ENCODE measurements at regions not wholly inside any gene's neighbourhood (a gene's known extent, or its start where the extent isn't known, plus 50 kb on each side); places are given as distances from the start of the nearest gene placed in this dataset.

DNA sequence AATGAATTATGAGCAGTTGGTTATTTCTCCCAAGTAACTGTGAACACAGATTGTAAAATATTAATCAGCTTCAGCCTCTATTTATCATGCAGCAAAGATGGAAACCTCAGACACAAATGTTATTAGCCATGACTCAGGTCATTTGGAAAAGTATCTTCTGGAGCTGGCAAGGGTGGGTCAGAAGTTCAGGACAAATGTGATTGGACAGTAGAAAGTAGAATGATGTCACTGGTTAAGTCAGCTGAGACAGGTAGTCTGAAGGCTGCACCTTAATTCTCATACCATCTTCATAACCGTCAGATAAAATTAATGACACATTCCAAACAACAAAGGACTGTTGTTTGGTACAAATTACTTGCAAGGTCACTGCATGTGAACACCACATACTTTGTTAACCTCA lies 140.2 kb downstream of the EMB start:
- TF ChIP-seq, protein P1, sequence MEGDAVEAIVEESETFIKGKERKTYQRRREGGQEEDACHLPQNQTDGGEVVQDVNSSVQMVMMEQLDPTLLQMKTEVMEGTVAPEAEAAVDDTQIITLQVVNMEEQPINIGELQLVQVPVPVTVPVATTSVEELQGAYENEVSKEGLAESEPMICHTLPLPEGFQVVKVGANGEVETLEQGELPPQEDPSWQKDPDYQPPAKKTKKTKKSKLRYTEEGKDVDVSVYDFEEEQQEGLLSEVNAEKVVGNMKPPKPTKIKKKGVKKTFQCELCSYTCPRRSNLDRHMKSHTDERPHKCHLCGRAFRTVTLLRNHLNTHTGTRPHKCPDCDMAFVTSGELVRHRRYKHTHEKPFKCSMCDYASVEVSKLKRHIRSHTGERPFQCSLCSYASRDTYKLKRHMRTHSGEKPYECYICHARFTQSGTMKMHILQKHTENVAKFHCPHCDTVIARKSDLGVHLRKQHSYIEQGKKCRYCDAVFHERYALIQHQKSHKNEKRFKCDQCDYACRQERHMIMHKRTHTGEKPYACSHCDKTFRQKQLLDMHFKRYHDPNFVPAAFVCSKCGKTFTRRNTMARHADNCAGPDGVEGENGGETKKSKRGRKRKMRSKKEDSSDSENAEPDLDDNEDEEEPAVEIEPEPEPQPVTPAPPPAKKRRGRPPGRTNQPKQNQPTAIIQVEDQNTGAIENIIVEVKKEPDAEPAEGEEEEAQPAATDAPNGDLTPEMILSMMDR (IDR thresholded peaks at IDR 0.05): no peak
- no peak for TF ChIP-seq POLR2A (IDR thresholded peaks at IDR 0.05)
